HG03571 (cell line): ENCODE measurements at regions not wholly inside any gene's neighbourhood (a gene's known extent, or its start where the extent isn't known, plus 50 kb on each side); places are given as distances from the start of the nearest gene placed in this dataset.

Experiments used
- ATAC-seq: cut with Tn5 transposase; IDR thresholded peaks from one replicate; pipeline ENCODE4 v1.9.1; 2021; ENCODE audit not compliant: unreplicated experiment

GRCh38 chr4:24117975-24118374 lies 228.1 kb upstream of the PPARGC1A start:
- ATAC-seq: no peak

GRCh38 chr4:24116107-24116506 lies 226.3 kb upstream of the PPARGC1A start:
- ATAC-seq: no peak

- no peak for ATAC-seq
Measured at GRCh38 chr4:24114919-24115500, 225.2 kb upstream of the PPARGC1A start.

GRCh38 chr4:24114444-24114843 lies 224.6 kb upstream of the PPARGC1A start:
- ATAC-seq: no peak

GRCh38 chr4:24112466-24112865 lies 222.6 kb upstream of the PPARGC1A start:
- no peak for ATAC-seq

- no peak for ATAC-seq
Measured at GRCh38 chr4:24108567-24108966, 218.7 kb upstream of the PPARGC1A start.

- ATAC-seq: no peak
Measured at GRCh38 chr4:24105327-24106038, 215.6 kb upstream of the PPARGC1A start.

GRCh38 chr4:24104158-24104565 lies 214.3 kb upstream of the PPARGC1A start:
- ATAC-seq: no peak

- ATAC-seq: no peak
Measured at GRCh38 chr4:24103434-24104157, 213.7 kb upstream of the PPARGC1A start.

GRCh38 chr4:24102621-24103020 lies 212.8 kb upstream of the PPARGC1A start:
- ATAC-seq: no peak

- no peak for ATAC-seq
Measured at GRCh38 chr4:24096603-24097002, 206.8 kb upstream of the PPARGC1A start.

GRCh38 chr4:24094726-24095125 lies 204.9 kb upstream of the PPARGC1A start:
- no peak for ATAC-seq

GRCh38 chr4:24093446-24093845 lies 203.6 kb upstream of the PPARGC1A start:
- no peak for ATAC-seq

GRCh38 chr4:24091639-24092233 lies 201.9 kb upstream of the PPARGC1A start:
- no peak for ATAC-seq

GRCh38 chr4:24089851-24090534 lies 200.1 kb upstream of the PPARGC1A start:
- ATAC-seq: no peak

GRCh38 chr4:24080871-24081270 lies 191.0 kb upstream of the PPARGC1A start:
- ATAC-seq: no peak

- no peak for ATAC-seq
Measured at GRCh38 chr4:24078347-24078962, 188.6 kb upstream of the PPARGC1A start.

GRCh38 chr4:24076811-24077210 lies 187.0 kb upstream of the PPARGC1A start:
- ATAC-seq: no peak

- no peak for ATAC-seq
Measured at GRCh38 chr4:24073948-24074347, 184.1 kb upstream of the PPARGC1A start.

- no peak for ATAC-seq
Measured at GRCh38 chr4:24071612-24072372, 181.9 kb upstream of the PPARGC1A start.
